HCT116 (cell line): ENCODE measurements at regions not wholly inside any gene's neighbourhood (a gene's known extent, or its start where the extent isn't known, plus 50 kb on each side); places are given as distances from the start of the nearest gene placed in this dataset.

ENCODE experiments used
- CEBPB ChIP-seq: IDR thresholded peaks from 2 replicates; pipeline ENCODE4 v1.6.1; 2012; ENCODE audit warnings: low read depth
- CTCF ChIP-seq, 3 experiments: fragments of 200-600 bp in 1 of 3; sonication (generic) in 1 of 3; IDR thresholded peaks in 2 of 3; conservative IDR thresholded peaks in 1 of 3; 2 replicates each; pipeline ENCODE4 v1.5.1; 2012 to 2017; ENCODE audit warnings: low read depth in 2 of 3, low read length in 2 of 3, antibody characterized with exemption in 1 of 3, borderline replicate concordance in 1 of 3, control low read depth in 1 of 3, mild to moderate bottlenecking in 1 of 3, mixed read lengths in 1 of 3, mixed run types in 1 of 3, moderate library complexity in 1 of 3; ENCODE audit not compliant: insufficient read depth in 1 of 3
- POLR2A ChIP-seq: IDR thresholded peaks from 2 replicates; pipeline ENCODE4 v1.7.0; 2011; ENCODE audit warnings: borderline replicate concordance; ENCODE audit not compliant: insufficient read depth, insufficient read length; ENCODE audit errors: extremely low read depth
- SP1 ChIP-seq: IDR thresholded peaks from 2 replicates; pipeline ENCODE4 v1.6.1; 2012; ENCODE audit warnings: low read depth
- TCF7L2 ChIP-seq: IDR thresholded peaks from 2 replicates; pipeline ENCODE4 v1.7.0; 2011; ENCODE audit warnings: borderline replicate concordance, inconsistent platforms; ENCODE audit not compliant: insufficient read depth, insufficient read length; ENCODE audit errors: extremely low read depth

GRCh38 chr20:60934724-60935123, 317.3 kb upstream of the CDH4 start:
- TF ChIP-seq CTCF (IDR thresholded peaks at IDR 0.05 in 2 of 3, conservative IDR thresholded peaks at IDR 0.05 in 1 of 3; ENCODE audit: borderline replicate concordance in 1 of 3, insufficient read depth in 1 of 3, low read depth in 2 of 3, low read length in 2 of 3) (no peak), TCF7L2 (no peak), CEBPB (no peak), SP1 (no peak), POLR2A (no peak)
